AG04450 (cell line): ENCODE measurements at regions not wholly inside any gene's neighbourhood (a gene's known extent, or its start where the extent isn't known, plus 50 kb on each side); places are given as distances from the start of the nearest gene placed in this dataset.

Source experiments
- CTCF ChIA-PET: fragments of 300-600, 350-600 bp; formaldehyde crosslinking; extraction: SDS; loops from one replicate; lab custom pipeline; 2022; ENCODE audit warnings: antibody characterized with exemption, inconsistent platforms; lab: Charles Lee
- POLR2A ChIA-PET: fragments of 350-600 bp; formaldehyde crosslinking; extraction: SDS; loops from one replicate; lab custom pipeline; 2021; ENCODE audit warnings: antibody characterized with exemption, inconsistent platforms; lab: Yijun Ruan, JAX
- DNase-seq: peaks from one replicate; pipeline ENCODE4 v3.0.0-alpha.2; 2011; ENCODE audit warnings: low read depth, low spot score
- H3K27ac ChIP-seq: one replicate; pipeline ENCODE4 v1.5.1; 2012; ENCODE audit warnings: low read depth, low read length, control low read depth
- H3K27me3 ChIP-seq: one replicate; pipeline ENCODE4 v1.6.0; 2012; ENCODE audit warnings: low read length; ENCODE audit not compliant: control insufficient read depth, insufficient read depth
- H3K4me3 ChIP-seq: 2 replicates; pipeline ENCODE4 v1.5.1; 2011; ENCODE audit warnings: mild to moderate bottlenecking, low read depth, low read length, control low read depth
- H3K9me3 ChIP-seq: 2 replicates; pipeline ENCODE4 v1.5.1; 2012; ENCODE audit warnings: low read length; ENCODE audit not compliant: control insufficient read depth, insufficient read depth
- CTCF ChIP-seq: IDR thresholded peaks from 2 replicates; pipeline ENCODE4 v1.5.1; 2011; ENCODE audit warnings: low read depth, low read length, control low read depth, inconsistent platforms

- Histone ChIP-seq H3K9me3 (no peaks in the 10 kb centered on the region), H3K4me3 (no peak overlapping the region), H3K27ac (no peak overlapping the region), H3K27me3 (no peaks in the 10 kb centered on the region)
- DNase-seq, result no peak
- ChIA-PET CTCF (no interaction called here), POLR2A (no interaction called here)
- no peak for TF ChIP-seq CTCF
Observed at GRCh38 chr5:130797303-130797702, 367.8 kb downstream of the HINT1 start.

- DNase-seq, result no peak
- no peaks in the 10 kb centered on the region for H3K27me3 ChIP-seq
- POLR2A ChIA-PET, result no interaction called here
- no peak for TF ChIP-seq CTCF
- no peak overlapping the region for H3K4me3 ChIP-seq
- no peak overlapping the region for H3K27ac ChIP-seq
- CTCF ChIA-PET, result no interaction called here
- no peaks in the 10 kb centered on the region for H3K9me3 ChIP-seq
Observed at GRCh38 chr5:130796902-130797301, 368.2 kb downstream of the HINT1 start.

GRCh38 chr5:130796032-130796431, 369.0 kb downstream of the HINT1 start:
- no peak for TF ChIP-seq CTCF
- Histone ChIP-seq H3K9me3 (no peaks in the 10 kb centered on the region), H3K4me3 (no peak overlapping the region), H3K27me3 (no peaks in the 10 kb centered on the region), H3K27ac (no peak overlapping the region)
- ChIA-PET CTCF (no interaction called here), POLR2A (no interaction called here)
- no peak for DNase-seq

- CTCF ChIA-PET, result no interaction called here
- Histone ChIP-seq H3K9me3 (no peaks in the 10 kb centered on the region), H3K27me3 (no peaks in the 10 kb centered on the region), H3K27ac (no peak overlapping the region), H3K4me3 (no peak overlapping the region)
- POLR2A ChIA-PET, result no interaction called here
- DNase-seq, result no peak
- TF ChIP-seq CTCF, result no peak
Observed at GRCh38 chr5:130795037-130795436, 370.0 kb downstream of the HINT1 start.

GRCh38 chr5:130777794-130778193, 387.3 kb downstream of the HINT1 start:
- TF ChIP-seq CTCF, result no peak
- Histone ChIP-seq H3K27me3 (no peaks in the 10 kb centered on the region), H3K4me3 (no peak overlapping the region), H3K9me3 (no peaks in the 10 kb centered on the region; the same call in 1 of the 2 replicates), H3K27ac (no peak overlapping the region)
- ChIA-PET CTCF (no interaction called here), POLR2A (no interaction called here)
- no peak for DNase-seq
